ENCODE measurements at regions not wholly inside any gene's neighbourhood (a gene's known extent, or its start where the extent isn't known, plus 50 kb on each side); places are given as distances from the start of the nearest gene placed in this dataset.
"Not testable (repeated sequence)": the region's sequence is repeated elsewhere in the genome, so short reads cannot be mapped to it uniquely, and the experiment has no call there.

DNA sequence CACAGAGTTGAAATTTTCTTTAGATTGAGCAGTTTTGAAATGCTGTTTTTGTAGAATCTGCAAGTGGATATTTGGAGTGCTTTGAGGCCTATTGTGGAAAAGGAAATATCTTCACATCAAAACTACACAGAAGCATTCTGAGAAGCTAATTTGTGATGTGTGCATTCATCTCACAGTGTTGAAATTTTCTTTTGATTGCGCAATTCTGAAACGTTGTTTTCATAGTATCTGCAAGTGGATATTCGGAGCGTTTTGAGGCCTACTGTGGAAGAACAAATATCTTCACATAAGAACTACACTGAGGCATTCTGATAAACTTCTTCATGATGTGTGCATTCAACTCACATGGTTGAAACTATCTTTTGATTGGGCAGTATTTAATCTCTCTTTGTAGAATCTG is 3143.4 kb upstream of the OR11H1 start:
- intact Hi-C loops (cut with DNase I); DNase-seq: not testable (repeated sequence)

GRCh38 chr22:12388824-12389800 is 3138.9 kb upstream of the OR11H1 start:
- DNase-seq, result peak in 3 of 42 donors; percentile 6 to 13 (median 10)
- intact Hi-C loops (cut with DNase I), result not testable (repeated sequence)

- intact Hi-C loops (cut with DNase I); DNase-seq: not testable (repeated sequence)
Measured at GRCh38 chr22:12397270-12397669, 3130.7 kb upstream of the OR11H1 start.

DNA sequence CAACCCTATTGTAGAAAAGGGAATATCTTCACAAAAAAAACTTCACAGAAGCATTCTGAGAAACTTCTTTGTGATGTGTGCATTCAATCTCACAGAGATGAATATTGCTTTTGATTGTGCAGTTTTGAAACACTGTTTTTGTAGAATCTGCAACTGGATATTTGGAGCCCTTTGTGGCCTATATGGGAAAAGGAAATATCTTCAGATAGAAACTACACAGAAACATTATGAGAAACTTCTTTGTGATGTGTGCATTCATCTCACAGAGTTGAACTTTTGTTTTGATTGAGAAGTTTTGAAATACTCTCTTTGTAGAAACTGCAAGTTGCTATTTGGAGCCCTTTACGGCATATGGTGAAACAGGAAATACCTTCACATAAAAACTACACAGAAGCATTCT is 3126.1 kb upstream of the OR11H1 start:
- DNase-seq; intact Hi-C loops (cut with DNase I): not testable (repeated sequence)

- DNase-seq; intact Hi-C loops (cut with DNase I): not testable (repeated sequence)
Measured at GRCh38 chr22:12402531-12402930, 3125.5 kb upstream of the OR11H1 start.

DNA sequence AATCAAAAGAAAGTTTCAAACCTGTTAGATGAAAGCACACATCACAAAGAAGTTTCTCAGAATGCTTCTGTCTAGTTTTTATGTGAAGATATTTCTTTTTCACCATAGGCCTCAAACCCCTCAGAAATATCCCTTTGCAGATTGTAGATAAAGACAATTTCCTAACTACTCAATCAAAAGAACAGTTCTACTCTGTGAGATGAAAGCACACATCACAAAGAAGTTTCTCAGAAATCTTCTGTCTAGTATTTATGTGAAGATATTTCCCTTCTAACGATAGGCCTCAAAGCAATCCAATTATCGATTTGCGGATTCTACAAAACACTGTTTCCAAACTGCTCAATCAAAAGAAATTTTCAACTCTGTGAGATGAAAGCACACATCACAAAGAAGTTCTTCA is 3092.1 kb upstream of the OR11H1 start:
- intact Hi-C loops (cut with DNase I); DNase-seq: not testable (repeated sequence)
